Caco-2 (cell line): ENCODE measurements at regions not wholly inside any gene's neighbourhood (a gene's known extent, or its start where the extent isn't known, plus 50 kb on each side); places are given as distances from the start of the nearest gene placed in this dataset.

Experiments
- BruUV-seq: library from RNA; stranded (reverse); fragments of 400-500 nt; replicated peaks from 2 replicates; lab custom pipeline; 2021; lab: Mats Ljungman, UMichigan
- CTCF ChIA-PET: fragments of 300-600 bp; sonication (Branson Sonifier 250); formaldehyde crosslinking; loops from one replicate; lab custom pipeline; 2022; ENCODE audit warnings: antibody characterized with exemption; lab: Charles Lee
- POLR2A ChIA-PET: fragments of 300-600 bp; sonication (Branson Sonifier 250); formaldehyde crosslinking; loops from one replicate; lab custom pipeline; 2022; ENCODE audit warnings: antibody characterized with exemption; lab: Charles Lee
- DNase-seq, 2 experiments: peaks; one replicate each; pipeline versions ENCODE4 v3.0.0 to v3.0.0-alpha.2; 2020 to 2022
- H3K27me3 ChIP-seq: replicated peaks from 2 replicates; pipeline ENCODE4 v1.6.0; 2011; ENCODE audit warnings: low read length; ENCODE audit not compliant: control insufficient read depth, insufficient read depth
- H3K36me3 ChIP-seq: 2 replicates; pipeline ENCODE4 v1.5.1; 2011; ENCODE audit warnings: low read length; ENCODE audit not compliant: control insufficient read depth, insufficient read depth
- H3K4me1 ChIP-seq: fragments of 250-450 bp; sonication (Bioruptor Pico); 2 replicates; pipeline ENCODE4 v1.5.1; 2020; ENCODE audit warnings: mild to moderate bottlenecking
- H3K4me3 ChIP-seq: 2 replicates; pipeline ENCODE4 v1.5.1; 2011; ENCODE audit warnings: low read depth, mild to moderate bottlenecking, control low read depth, low read length
- H3K9me3 ChIP-seq: fragments of 250-450 bp; sonication (Bioruptor Pico); 2 replicates; pipeline ENCODE4 v1.5.1; 2020; ENCODE audit warnings: mild to moderate bottlenecking, moderate library complexity
- H3K27ac Mint-ChIP-seq: one replicate; pipeline ENCODE4 v1.8.0; 2022; ENCODE audit warnings: mixed read lengths; ENCODE audit not compliant: unreplicated experiment
- H3K27me3 Mint-ChIP-seq: one replicate; pipeline ENCODE4 v1.8.0; 2022; ENCODE audit warnings: mixed read lengths; ENCODE audit not compliant: insufficient read depth, unreplicated experiment
- H3K36me3 Mint-ChIP-seq: one replicate; pipeline ENCODE4 v1.8.0; 2022; ENCODE audit warnings: mild to moderate bottlenecking, mixed read lengths; ENCODE audit not compliant: insufficient read depth, unreplicated experiment
- H3K4me1 Mint-ChIP-seq: one replicate; pipeline ENCODE4 v1.8.0; 2022; ENCODE audit warnings: low read depth, mixed read lengths; ENCODE audit not compliant: unreplicated experiment
- H3K4me3 Mint-ChIP-seq: one replicate; pipeline ENCODE4 v1.8.0; 2022; ENCODE audit warnings: mild to moderate bottlenecking, moderate library complexity, mixed read lengths; ENCODE audit not compliant: unreplicated experiment
- H3K9me3 Mint-ChIP-seq: one replicate; pipeline ENCODE4 v1.8.0; 2022; ENCODE audit warnings: mixed read lengths; ENCODE audit not compliant: unreplicated experiment
- CTCF ChIP-seq, 2 experiments: fragments of 200-600 bp in 1 of 2; IDR thresholded peaks; 1 replicate in 1 of 2; 2 replicates in 1 of 2; pipeline versions ENCODE4 v1.5.1 to v1.8.0; 2011 to 2022; ENCODE audit warnings: antibody characterized with exemption in 1 of 2, control low read depth in 1 of 2, inconsistent platforms in 1 of 2, low read depth in 1 of 2, low read length in 1 of 2, mild to moderate bottlenecking in 1 of 2, moderate library complexity in 1 of 2; ENCODE audit not compliant: insufficient read depth in 1 of 2, severe bottlenecking in 1 of 2, unreplicated experiment in 1 of 2
- intact Hi-C: fragments of 100-400 bp; cut with micrococcal nuclease; formaldehyde crosslinking; loops from one replicate; pipeline ENCODE4 v1.10.0; 2022; ENCODE audit not compliant: unreplicated experiment

- H3K4me1 ChIP-seq = no peaks in the 10 kb centered on the region
- H3K27me3 Mint-ChIP-seq = no peaks in the 10 kb centered on the region
- no peak for TF ChIP-seq CTCF (IDR thresholded peaks at IDR 0.05; ENCODE audit: insufficient read depth in 1 of 2, low read depth in 1 of 2, low read length in 1 of 2, severe bottlenecking in 1 of 2, unreplicated experiment in 1 of 2)
- H3K9me3 Mint-ChIP-seq = no peaks in the 10 kb centered on the region
- H3K27ac Mint-ChIP-seq = no peak overlapping the region
- H3K4me3 Mint-ChIP-seq = no peak overlapping the region
- intact Hi-C loops = no loop called here
- no peaks in the 10 kb centered on the region for H3K36me3 Mint-ChIP-seq
- no peaks in the 10 kb centered on the region for H3K36me3 ChIP-seq
- H3K4me1 Mint-ChIP-seq = no peaks in the 10 kb centered on the region
- no TSS peak for BruUV-seq
- ChIA-PET POLR2A (no interaction called here), CTCF (no interaction called here)
- H3K9me3 ChIP-seq = no peaks in the 10 kb centered on the region
- DNase-seq = no peak
- no peaks in the 10 kb centered on the region for H3K27me3 ChIP-seq
- H3K4me3 ChIP-seq = no peak overlapping the region
Measured at GRCh38 chr2:59589881-59590280, 963.6 kb downstream of the BCL11A start.

GRCh38 chr2:59588286-59588685, 965.2 kb downstream of the BCL11A start:
- H3K9me3 ChIP-seq = no peaks in the 10 kb centered on the region
- no peaks in the 10 kb centered on the region for H3K36me3 ChIP-seq
- no peaks in the 10 kb centered on the region for H3K4me1 Mint-ChIP-seq
- H3K4me1 ChIP-seq = no peaks in the 10 kb centered on the region
- no peak for TF ChIP-seq CTCF (IDR thresholded peaks at IDR 0.05; ENCODE audit: insufficient read depth in 1 of 2, low read depth in 1 of 2, low read length in 1 of 2, severe bottlenecking in 1 of 2, unreplicated experiment in 1 of 2)
- ChIA-PET POLR2A (no interaction called here), CTCF (no interaction called here)
- no peak overlapping the region for H3K27ac Mint-ChIP-seq
- no peaks in the 10 kb centered on the region for H3K9me3 Mint-ChIP-seq
- no peak overlapping the region for H3K4me3 ChIP-seq
- no TSS peak for BruUV-seq
- H3K27me3 Mint-ChIP-seq = no peaks in the 10 kb centered on the region
- no peak overlapping the region for H3K4me3 Mint-ChIP-seq
- no peak for DNase-seq
- intact Hi-C loops = no loop called here
- no peaks in the 10 kb centered on the region for H3K36me3 Mint-ChIP-seq
- no peaks in the 10 kb centered on the region for H3K27me3 ChIP-seq

- CTCF ChIA-PET = no interaction called here
- no peaks in the 10 kb centered on the region for H3K4me1 Mint-ChIP-seq
- Histone ChIP-seq H3K4me3 (no peak overlapping the region), H3K9me3 (no peaks in the 10 kb centered on the region), H3K36me3 (no peaks in the 10 kb centered on the region), H3K27me3 (no peaks in the 10 kb centered on the region), H3K4me1 (no peaks in the 10 kb centered on the region)
- no peak for TF ChIP-seq CTCF (IDR thresholded peaks at IDR 0.05; ENCODE audit: insufficient read depth in 1 of 2, low read depth in 1 of 2, low read length in 1 of 2, severe bottlenecking in 1 of 2, unreplicated experiment in 1 of 2)
- intact Hi-C loops = no loop called here
- no peaks in the 10 kb centered on the region for H3K9me3 Mint-ChIP-seq
- no peaks in the 10 kb centered on the region for H3K36me3 Mint-ChIP-seq
- no peak for DNase-seq
- H3K27ac Mint-ChIP-seq = no peak overlapping the region
- no peaks in the 10 kb centered on the region for H3K27me3 Mint-ChIP-seq
- POLR2A ChIA-PET = no interaction called here
- BruUV-seq = no TSS peak
- no peak overlapping the region for H3K4me3 Mint-ChIP-seq
Measured at GRCh38 chr2:59586176-59586575, 967.3 kb downstream of the BCL11A start.
